ENCODE measurements at regions not wholly inside any gene's neighbourhood (a gene's known extent, or its start where the extent isn't known, plus 50 kb on each side); places are given as distances from the start of the nearest gene placed in this dataset.
A peak's percentile ranks its signal among the peaks of the same experiment; 100 is the strongest.

GRCh38 chr12:74816398-74817175, 279.0 kb downstream of the ATXN7L3B start:
- no peak for DNase-seq (ENCODE audit: low spot score)

DNA sequence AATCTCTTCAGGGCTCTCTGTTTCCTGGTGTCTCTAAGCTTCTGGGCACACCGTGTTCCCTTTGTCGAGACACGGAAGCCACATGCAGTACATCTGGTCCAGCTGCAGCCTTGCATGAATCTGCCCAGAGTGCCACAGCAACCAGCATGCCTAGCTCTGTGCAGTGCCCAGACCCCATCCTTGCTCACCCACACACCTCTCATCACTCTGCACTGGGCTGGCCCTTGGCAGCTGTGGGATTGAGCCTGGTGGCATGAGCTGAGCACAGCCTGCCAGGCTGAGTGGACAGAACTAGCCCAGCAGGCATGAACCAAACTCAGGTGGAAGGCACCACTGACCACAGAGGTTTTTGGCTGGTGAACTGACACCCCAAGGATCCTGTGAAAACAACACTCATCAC, 279.9 kb downstream of the ATXN7L3B start:
- DNase-seq (ENCODE audit: low spot score), result no peak

- DNase-seq (ENCODE audit: low spot score), result no peak
Measured at GRCh38 chr12:74818412-74818811, 280.8 kb downstream of the ATXN7L3B start.

- no peak for DNase-seq (ENCODE audit: low spot score)
Measured at GRCh38 chr12:74820324-74820723, 282.7 kb downstream of the ATXN7L3B start.

DNA sequence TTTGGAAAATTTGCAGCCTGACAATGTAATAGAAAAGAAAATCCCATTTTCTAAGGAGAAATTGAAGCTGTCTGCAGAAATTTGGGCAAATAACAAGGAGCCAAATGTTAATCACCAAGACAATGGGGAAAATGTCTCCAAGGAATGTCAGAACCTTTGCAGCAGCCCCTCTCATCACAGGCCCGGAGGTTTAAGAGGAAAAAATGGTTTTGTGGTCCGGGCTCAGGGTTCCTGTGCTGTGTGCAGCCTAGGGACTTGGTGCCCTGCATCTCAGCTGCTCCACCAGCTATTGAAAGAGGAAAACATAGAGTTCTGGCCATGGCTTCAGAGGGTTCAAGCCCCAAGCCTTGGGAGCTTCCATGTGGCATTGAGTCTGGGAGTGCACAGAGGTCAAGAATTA, 298.9 kb downstream of the ATXN7L3B start:
- DNase-seq (ENCODE audit: low spot score), result no peak

DNA sequence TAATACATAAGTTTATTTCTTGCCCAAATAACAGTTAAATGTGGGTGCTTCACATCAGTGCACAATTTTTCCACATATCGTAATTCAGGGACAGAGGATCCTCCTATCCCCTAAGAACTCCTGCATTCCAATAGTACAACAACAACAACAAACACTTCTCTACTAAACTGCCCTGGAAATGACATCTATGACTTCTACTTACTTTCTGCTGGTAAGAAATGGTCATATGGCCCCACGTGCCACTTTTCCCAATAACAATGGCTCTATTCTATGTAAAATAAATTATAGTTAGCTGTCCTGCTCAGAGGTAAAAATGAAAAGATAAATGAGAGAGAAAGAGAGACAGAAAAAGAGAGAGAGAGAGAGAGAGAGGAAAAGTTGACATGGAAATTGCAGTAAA, 308.5 kb downstream of the ATXN7L3B start:
- no peak for DNase-seq (ENCODE audit: low spot score)

DNA sequence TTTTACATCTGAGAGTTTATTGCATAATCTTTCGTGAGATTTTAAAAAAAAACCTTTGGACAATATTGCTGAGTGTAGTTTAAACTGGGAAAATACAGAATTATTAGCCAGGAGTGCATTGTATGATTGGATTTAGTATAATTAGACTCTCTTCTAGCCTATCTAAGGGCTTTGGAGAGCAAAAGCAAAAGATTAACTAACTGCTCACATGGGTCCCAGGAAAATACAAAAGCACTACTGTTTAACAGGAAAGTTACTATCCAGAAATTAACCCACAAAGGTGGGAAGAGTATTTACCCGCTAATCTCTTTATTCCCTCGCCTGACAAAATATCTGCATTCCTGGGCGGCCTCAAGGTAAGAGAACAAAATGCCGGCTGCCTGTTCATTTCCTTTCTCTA, 309.5 kb downstream of the ATXN7L3B start:
- DNase-seq (ENCODE audit: low spot score), result no peak

DNA sequence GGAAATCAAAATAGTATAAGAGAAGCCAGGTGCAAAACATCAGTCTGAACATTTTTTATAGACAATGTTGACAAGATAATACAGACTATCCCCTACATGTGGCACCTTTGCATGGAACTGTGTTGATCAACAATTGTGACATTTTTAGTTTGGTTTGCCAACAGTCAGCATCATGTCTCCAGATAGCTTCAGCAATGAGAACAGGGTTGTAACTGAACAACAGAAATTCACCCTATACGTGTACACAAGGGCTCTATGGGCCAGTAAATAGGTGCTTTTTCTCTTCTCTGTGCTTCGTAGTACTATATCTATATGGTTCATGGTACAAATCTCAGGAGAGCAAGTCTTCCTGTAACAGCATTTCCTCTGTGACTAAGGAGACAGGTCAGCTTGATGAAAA, 310.4 kb downstream of the ATXN7L3B start:
- no peak for DNase-seq (ENCODE audit: low spot score)

DNA sequence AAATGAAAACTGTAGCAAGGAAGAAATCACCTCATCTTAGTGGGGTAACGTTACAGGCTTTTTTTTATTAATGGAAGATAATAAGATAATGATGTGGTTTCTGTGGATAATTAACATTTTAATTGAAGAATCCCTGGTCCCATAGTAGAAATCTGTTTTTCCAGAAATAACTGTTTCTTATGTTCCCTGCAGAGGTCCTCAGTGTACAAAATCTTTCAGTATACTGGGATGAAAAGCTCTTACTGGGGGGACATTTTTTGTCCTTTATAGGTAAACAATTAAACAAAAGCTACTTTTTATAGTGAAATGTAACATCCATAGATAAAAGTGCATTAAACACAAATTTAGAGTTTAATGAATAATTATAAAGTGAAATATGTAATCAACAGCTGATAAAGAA, 312.2 kb downstream of the ATXN7L3B start:
- no peak for DNase-seq (ENCODE audit: low spot score)

DNA sequence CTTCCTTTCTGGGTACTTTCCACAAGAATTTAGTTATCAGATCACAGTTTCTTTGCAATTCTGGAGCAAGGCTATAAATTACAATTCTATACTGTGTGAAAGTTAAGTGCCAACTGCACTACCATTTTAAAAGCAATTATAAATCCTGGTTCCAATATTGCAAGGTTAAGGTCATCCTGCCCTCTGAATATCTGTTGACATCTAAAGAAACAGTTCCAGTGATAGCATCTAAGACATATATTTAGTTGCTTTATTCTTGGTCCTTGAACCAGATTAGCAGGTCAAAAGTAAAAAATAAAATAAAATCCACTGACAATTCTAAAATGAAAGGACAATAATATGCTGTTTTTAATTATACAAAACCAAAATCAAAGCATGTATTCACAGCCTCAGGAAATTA, 334.2 kb downstream of the ATXN7L3B start:
- no peak for DNase-seq (ENCODE audit: low spot score)

DNA sequence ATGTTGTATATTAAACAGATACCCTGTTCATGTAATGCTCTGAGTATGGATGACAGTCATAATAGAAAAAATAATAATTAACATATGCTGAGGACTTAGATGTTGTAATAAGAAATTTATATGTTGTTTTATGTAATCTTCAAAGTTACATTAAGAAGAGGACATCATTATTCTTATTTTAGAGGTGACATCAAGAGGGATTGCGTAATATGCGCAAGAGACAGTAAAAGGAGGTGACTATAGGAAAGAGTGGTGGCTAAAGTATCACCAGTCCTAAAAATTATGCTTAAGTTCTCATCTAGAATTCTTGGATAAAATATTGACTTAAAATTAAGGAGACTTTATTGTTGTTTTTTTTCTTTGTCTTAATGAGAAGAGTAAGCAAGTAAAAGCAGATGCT, 323.9 kb downstream of the KCNC2 start:
- DNase-seq (ENCODE audit: low spot score), result no peak

- no peak for DNase-seq (ENCODE audit: low spot score)
Measured at GRCh38 chr12:74889073-74889472, 320.6 kb downstream of the KCNC2 start.

DNA sequence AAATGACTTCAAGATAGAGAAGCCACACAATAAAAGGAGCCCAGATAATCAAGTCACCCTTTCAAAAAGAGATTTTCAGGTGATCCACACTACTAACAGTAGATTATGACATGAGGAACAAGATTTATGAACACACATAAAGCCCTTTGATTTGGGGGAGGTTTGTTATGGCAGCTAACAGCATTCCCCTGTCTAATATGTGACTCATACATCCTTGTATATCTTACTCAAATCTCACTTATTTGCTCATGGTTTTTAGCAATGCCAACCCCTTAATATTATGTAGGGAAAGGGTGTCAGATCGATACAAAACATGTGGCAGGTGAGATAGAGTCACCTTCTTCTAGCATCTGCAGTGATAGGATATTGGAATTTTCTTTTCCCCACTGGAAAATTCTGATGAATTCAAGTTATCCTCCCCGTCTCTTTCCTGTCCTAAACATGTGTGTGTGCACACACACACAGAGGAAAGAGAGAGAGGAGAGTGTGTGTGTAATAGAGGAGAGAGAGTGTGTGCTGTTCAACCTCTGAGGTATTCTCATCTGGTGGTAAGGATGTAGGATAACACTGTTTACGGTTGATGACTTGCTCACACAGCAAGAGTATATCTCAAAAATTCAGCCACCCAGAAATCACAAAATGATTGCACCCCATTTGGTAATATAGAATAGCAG, 319.9 kb downstream of the KCNC2 start:
- no peak for DNase-seq (ENCODE audit: low spot score)

GRCh38 chr12:74890237-74890599, 319.4 kb downstream of the KCNC2 start:
- peak; percentile 69 for DNase-seq (ENCODE audit: low spot score)

GRCh38 chr12:74891083-74891668, 318.5 kb downstream of the KCNC2 start:
- no peak for DNase-seq (ENCODE audit: low spot score)

DNA sequence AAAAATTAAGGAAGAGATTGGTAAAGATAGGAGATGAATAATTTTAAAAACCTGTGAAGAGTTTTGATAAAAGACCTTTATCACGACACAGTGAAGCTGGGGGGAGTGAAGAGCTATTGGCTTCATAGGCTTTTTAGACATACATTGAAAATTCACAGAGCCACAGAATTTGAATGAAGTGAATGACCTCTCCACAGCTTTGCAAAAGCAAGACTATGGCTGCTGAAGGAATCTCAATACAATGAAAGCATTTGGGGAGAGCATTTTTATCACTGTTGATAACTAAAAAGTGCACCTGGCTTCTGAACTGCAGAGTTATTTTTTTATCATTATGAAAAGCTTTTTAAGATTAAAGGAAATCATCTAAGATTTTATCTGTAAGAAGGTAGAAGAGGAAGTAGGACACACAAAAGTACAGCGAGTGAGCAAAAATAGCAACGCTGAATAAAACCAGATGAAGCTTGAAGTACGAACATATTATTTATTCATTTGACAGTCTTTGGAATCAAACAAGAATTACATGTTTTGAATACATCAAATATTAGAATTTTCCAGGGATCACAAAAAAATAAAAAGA, 317.5 kb downstream of the KCNC2 start:
- DNase-seq (ENCODE audit: low spot score), result no peak

DNA sequence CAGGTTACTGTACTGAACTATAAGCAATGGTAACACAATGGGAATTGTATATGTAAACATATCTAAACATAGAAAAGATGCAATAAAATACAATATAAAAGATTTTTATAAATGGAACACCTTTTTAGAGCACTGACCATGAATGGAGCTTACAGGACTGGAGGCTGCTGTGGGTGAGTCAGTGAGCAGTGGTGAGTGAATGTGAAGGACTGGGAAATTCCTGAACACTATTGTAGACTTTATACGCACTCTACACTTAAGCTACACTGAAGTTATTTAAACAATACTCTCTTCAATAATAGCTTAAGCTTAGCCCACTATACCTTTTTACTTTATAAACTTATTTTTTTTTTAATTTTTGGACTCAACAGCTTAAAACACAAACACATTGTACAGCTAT, 313.5 kb downstream of the KCNC2 start:
- DNase-seq (ENCODE audit: low spot score), result no peak

GRCh38 chr12:74897425-74898211, 312.0 kb downstream of the KCNC2 start:
- DNase-seq (ENCODE audit: low spot score), result no peak

DNA sequence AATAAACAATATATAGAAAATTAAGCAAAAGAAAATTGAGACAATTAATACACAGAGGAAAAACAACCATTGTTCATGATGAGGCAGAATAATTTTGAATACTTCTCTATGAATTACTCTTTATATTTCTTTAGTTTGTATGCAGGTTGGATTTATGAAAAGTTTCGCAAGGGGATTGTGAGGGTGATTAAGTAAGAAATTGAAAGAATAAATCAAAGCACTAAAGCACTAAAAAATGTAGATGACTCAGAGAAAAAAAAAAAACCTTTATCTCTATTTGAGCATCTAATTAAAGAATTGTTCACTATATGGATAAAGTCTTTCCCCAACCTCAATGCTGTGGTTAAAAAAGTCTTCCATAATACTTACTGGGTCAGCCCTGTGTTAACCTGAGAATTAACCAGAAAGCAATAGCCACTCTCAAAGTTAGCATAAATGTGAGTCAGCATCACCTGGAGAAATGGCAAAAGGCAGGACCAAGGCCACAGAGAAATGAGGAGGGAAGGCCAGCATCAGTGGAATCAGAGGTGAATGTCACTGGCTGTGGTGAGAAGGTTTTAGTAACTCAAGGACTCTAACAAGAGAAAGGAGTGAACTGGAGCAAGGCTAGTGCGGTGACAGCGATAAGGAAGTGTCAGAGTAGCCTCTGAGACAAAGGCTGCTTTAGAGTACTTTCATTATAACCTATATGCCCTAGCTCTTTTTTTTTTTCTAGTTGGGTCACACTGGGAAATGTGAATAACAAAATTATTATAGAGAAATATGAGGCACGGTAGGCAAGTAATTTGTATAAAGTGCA, 310.4 kb downstream of the KCNC2 start:
- DNase-seq (ENCODE audit: low spot score), result no peak

GRCh38 chr12:74900232-74900631, 309.4 kb downstream of the KCNC2 start:
- no peak for DNase-seq (ENCODE audit: low spot score)

DNA sequence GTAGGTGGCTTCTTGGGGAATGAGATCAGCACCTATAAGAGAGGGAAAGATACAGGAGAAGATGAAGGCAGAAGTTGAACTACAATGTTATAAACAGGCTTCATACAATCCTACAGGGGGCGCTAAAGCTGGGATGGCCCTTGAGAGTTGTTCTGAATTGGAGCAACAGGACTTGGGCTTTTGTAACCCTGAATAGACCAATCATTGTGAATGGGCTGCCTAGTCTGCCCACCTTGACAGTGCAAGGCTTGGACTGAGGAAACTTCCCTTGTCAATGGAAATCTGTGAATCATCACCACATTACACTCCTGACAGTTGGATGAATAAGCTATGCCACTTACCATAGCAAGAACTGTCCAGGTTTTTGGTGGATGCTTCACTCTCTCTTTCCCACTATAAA, 306.1 kb downstream of the KCNC2 start:
- no peak for DNase-seq (ENCODE audit: low spot score)

DNA sequence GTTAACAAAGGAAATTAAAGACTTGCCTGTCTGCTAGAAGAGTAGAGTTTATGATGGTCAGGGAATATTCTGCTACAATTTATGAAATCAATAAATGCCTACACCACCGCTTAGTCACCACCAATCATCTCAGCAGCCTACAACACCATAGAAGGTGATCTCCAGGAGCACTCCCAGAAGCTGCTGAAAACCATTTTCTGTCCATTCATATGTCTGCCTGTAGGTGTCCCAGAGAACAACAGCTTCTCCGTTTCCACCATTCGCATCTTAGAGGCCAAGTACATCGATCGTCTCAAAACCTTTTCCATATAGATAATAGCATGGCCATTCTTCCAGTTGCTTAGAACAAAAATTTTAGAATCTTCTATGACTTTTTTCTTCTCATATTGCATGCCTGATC, 303.4 kb downstream of the KCNC2 start:
- no peak for DNase-seq (ENCODE audit: low spot score)
